ENCODE measurements at regions not wholly inside any gene's neighbourhood (a gene's known extent, or its start where the extent isn't known, plus 50 kb on each side); places are given as distances from the start of the nearest gene placed in this dataset.

GRCh38 chr4:173585876-173586572 lies 56.0 kb upstream of the HAND2 start:
- H3K4me3 ChIP-seq = no peak overlapping the region
- intact Hi-C loops (cut with DNase I; ENCODE audit: low total_unique reads) = no loop called here
- no peaks in the 10 kb centered on the region for H3K27me3 ChIP-seq
- DNase-seq = no peak
- H3K27ac ChIP-seq = peak overlapping the region in 1 of 2 donors; percentile 2
- TF ChIP-seq, protein P1, sequence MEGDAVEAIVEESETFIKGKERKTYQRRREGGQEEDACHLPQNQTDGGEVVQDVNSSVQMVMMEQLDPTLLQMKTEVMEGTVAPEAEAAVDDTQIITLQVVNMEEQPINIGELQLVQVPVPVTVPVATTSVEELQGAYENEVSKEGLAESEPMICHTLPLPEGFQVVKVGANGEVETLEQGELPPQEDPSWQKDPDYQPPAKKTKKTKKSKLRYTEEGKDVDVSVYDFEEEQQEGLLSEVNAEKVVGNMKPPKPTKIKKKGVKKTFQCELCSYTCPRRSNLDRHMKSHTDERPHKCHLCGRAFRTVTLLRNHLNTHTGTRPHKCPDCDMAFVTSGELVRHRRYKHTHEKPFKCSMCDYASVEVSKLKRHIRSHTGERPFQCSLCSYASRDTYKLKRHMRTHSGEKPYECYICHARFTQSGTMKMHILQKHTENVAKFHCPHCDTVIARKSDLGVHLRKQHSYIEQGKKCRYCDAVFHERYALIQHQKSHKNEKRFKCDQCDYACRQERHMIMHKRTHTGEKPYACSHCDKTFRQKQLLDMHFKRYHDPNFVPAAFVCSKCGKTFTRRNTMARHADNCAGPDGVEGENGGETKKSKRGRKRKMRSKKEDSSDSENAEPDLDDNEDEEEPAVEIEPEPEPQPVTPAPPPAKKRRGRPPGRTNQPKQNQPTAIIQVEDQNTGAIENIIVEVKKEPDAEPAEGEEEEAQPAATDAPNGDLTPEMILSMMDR (IDR thresholded peaks at IDR 0.05) = no peak
- no peaks in the 10 kb centered on the region for H3K36me3 ChIP-seq
- peaks cover 0 to 35% (median 12%) of the 10 kb centered on the region in 4 donors for H3K4me1 ChIP-seq
- H3K9me3 ChIP-seq = no peaks in the 10 kb centered on the region

DNA sequence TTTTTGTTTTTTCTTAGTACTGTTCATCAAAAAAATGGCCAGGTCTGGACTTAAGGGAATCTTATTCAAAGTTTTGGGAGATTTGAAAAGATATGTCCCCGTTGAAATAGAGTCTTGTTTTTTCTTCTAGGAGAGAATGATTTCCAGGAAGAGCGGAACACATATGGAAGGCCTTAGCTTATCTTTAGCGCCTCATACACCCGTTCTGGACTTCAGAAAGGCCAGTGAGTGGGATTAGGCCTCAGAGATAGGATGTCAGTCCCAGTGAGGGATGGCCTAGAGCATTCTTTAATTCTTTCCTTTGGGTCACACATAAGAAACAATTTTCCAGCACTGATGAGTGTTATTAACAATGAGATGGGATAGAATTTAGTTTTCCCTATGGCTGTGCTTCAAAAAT lies 54.5 kb upstream of the HAND2 start:
- Histone ChIP-seq H3K9me3 (no peaks in the 10 kb centered on the region), H3K4me1 (peaks cover 0 to 28% (median 12%) of the 10 kb centered on the region in 4 donors), H3K4me3 (no peak overlapping the region), H3K36me3 (no peaks in the 10 kb centered on the region), H3K27me3 (no peaks in the 10 kb centered on the region), H3K27ac (no peak overlapping the region)
- TF ChIP-seq, protein P1 (IDR thresholded peaks at IDR 0.05) = no peak
- intact Hi-C loops (cut with DNase I; ENCODE audit: low total_unique reads) = no loop called here
- DNase-seq = no peak
